ENCODE measurements at regions not wholly inside any gene's neighbourhood (a gene's known extent, or its start where the extent isn't known, plus 50 kb on each side); places are given as distances from the start of the nearest gene placed in this dataset.

GRCh38 chr10:7479861-7480598 is 69.2 kb upstream of the SFMBT2 start:
- DNase-seq (ENCODE audit: low read depth in 4 of 4, low spot score in 2 of 4): no peak

GRCh38 chr10:7478727-7479457 is 68.1 kb upstream of the SFMBT2 start:
- no peak for DNase-seq (ENCODE audit: low read depth in 4 of 4, low spot score in 2 of 4)

GRCh38 chr10:7477538-7478334 is 66.9 kb upstream of the SFMBT2 start:
- no peak for DNase-seq (ENCODE audit: low read depth in 4 of 4, low spot score in 2 of 4)

GRCh38 chr10:7475939-7476338 is 65.1 kb upstream of the SFMBT2 start:
- DNase-seq (ENCODE audit: low read depth in 4 of 4, low spot score in 2 of 4): no peak

GRCh38 chr10:7475046-7475911 is 64.4 kb upstream of the SFMBT2 start:
- no peak for DNase-seq (ENCODE audit: low read depth in 4 of 4, low spot score in 2 of 4)

GRCh38 chr10:7474388-7474787 is 63.6 kb upstream of the SFMBT2 start:
- DNase-seq (ENCODE audit: low read depth in 4 of 4, low spot score in 2 of 4): no peak

GRCh38 chr10:7473474-7473873 is 62.6 kb upstream of the SFMBT2 start:
- no peak for DNase-seq (ENCODE audit: low read depth in 4 of 4, low spot score in 2 of 4)

GRCh38 chr10:7471720-7472367 is 61.0 kb upstream of the SFMBT2 start:
- no peak for DNase-seq (ENCODE audit: low read depth in 4 of 4, low spot score in 2 of 4)

GRCh38 chr10:7470371-7470770 is 59.5 kb upstream of the SFMBT2 start:
- no peak for DNase-seq (ENCODE audit: low read depth in 4 of 4, low spot score in 2 of 4)

GRCh38 chr10:7467031-7467667 is 56.3 kb upstream of the SFMBT2 start:
- no peak for DNase-seq (ENCODE audit: low read depth in 4 of 4, low spot score in 2 of 4)

GRCh38 chr10:7464691-7465090 is 53.9 kb upstream of the SFMBT2 start:
- DNase-seq (ENCODE audit: low read depth in 4 of 4, low spot score in 2 of 4): no peak

Data from left renal cortex interstitium (tissue), 4 donors.